LoVo (cell line): ENCODE measurements at regions not wholly inside any gene's neighbourhood (a gene's known extent, or its start where the extent isn't known, plus 50 kb on each side); places are given as distances from the start of the nearest gene placed in this dataset.
"Not testable (repeated sequence)": the region's sequence is repeated elsewhere in the genome, so short reads cannot be mapped to it uniquely, and the experiment has no call there.

ENCODE experiments used
- DNase-seq: peaks from one replicate; pipeline ENCODE4 v3.0.0-alpha.2; 2016; ENCODE audit warnings: low spot score

DNA sequence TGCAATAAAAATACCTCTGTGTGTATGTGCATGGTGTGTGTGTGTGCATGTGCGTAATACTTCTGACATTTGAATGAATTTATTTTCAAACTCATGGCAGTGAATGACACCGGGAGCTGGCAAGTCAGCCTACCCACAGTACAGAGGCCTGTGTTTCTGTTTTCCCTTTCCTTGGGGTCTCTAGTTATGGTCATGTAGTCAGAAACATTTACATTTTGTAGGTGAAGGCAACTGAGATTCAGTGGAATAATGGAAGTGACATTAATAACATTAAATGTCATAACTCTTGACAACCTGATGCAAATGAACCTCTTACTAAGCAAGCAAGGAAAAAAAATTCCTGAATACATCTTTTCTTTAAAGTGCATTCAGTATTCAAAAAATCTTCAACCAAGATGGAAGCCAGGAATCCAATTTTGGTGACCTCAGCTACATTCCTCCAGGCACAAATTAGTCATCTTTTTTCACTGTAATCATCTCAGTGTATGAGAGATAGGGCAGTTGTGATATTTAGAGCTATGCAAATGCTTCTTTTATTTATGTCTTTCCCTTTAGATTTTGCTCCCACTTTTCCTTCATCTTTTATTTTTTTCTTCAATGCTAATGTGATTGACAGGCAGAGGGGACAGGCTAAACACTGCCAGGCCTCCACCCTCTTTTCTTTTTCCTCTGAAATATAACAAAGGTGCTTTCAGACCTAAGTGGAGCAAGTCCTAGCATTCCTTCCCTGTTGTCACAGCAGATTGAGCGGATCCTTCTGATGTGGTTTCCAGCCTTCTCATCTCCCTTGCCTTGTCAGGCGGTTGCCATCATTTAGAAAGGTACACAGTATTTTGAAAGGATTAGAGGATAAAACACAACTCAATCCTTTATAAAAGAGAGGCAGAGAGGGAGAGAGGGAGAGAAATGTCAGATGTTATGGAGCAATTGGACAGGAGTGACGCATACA lies 569.8 kb upstream of the ADAMTS16 start:
- no peak for DNase-seq

DNA sequence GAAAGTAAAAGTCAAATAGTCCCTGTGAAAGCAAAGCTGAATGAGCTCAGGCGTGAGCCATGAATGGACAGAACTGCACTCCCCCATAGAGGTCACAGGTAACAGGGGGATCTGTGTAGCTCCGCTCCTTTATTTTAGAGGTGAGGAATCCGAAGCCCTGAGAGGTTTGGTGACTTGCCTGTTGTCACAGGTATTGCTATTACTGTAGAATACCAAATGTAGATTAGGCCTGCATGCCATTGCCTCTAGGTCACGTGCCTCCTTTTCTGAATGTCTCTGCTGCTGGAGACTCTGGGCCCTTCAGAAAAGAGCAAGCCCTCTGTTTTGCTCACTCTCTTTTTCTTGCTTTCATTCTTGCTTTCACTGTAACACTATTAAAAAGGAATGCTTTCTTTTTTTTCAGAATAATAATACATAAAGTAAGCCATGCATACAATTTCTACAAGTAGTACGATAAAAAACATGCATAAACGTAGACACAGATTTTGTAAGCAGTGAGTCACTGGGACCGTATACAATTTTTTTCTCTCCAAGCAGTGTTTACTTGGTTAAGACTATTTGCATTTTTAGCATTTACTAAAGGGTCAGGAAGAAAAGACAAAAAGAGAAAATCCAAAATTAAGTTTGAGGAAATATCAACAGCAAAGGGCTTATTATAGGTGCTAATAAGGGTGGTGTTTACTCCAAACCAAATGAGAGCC lies 568.7 kb upstream of the ADAMTS16 start:
- DNase-seq, result no peak

DNA sequence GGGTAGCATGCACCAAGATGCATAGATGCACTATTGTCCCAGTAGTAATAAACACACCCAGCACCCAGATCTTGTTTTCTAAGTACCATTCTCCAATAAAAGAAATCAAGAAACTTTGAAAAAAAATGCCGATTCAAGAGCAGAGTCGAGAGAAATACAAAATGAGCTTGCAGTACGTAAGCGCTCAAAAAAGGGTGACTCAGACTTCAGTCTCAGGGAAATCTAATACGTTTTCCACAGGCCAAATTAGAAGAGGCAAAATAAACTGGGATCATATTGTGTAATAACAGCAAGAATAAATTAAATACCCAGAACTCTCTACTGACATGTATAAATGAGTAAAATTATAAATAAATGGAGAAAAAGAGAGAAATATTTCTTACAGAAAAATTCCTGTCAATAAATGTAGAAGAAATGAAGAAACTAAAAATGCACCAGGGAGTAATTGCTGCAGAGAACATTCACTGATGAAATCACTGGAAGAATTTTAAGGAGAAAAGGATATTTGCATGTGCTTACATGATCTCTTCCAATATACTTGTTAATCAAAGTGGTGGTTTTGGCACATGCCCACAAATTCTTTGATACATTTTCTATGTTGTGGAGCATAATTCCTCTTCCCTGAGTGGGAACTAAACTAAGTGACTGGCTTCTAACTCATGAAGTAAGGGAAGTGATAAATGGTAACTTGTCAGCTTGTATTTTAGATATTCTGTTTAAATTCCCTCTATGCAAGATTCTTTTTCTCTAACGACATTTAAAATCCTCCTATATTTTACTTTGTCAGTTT lies 567.6 kb upstream of the ADAMTS16 start:
- DNase-seq, result no peak

DNA sequence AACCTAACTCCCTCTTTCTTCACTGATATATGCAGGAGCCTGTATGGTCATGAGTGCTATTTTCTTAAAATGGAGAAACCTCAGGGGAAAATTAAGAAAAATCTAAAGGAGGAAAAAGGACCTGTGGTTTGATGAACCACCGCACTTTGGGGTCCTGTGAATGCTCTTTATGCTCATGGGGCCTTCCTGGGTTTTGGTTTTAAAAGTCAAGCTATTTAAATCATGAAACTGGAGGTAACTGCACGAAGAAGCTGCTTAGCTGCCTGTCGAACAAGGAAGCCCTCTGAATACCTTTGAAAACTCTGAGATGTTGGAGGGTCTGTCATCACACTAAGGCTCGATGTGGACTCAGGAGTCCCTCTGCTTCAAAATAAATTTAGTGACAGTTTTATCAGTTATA lies 564.5 kb upstream of the ADAMTS16 start:
- DNase-seq, result no peak

DNA sequence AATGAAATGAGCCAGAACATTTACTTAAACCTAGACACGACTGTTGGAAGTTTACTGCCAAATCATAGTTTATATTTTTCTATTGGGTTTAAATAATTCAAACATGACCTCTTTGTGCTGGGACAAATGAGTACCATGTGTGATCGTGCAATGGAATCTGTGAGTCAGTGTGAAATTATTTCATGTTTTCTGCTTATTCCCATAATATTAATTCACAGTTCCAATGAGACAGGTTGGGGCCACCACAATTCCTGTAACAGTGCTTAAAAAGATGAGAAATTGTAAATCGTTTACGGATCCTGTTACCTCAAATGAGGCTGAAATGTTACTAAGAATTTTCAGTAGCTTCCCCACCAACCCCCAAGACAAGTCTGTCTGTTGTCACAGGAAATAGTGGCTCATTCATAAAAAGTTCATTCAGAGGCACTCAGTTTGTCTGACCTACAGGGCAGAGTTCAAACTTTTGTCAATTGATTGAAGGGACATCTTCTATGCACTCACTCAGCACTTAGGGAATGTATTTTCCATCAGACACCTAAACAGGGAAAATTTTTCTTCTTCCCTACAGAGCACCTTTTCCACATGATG lies 563.9 kb upstream of the ADAMTS16 start:
- no peak for DNase-seq

DNA sequence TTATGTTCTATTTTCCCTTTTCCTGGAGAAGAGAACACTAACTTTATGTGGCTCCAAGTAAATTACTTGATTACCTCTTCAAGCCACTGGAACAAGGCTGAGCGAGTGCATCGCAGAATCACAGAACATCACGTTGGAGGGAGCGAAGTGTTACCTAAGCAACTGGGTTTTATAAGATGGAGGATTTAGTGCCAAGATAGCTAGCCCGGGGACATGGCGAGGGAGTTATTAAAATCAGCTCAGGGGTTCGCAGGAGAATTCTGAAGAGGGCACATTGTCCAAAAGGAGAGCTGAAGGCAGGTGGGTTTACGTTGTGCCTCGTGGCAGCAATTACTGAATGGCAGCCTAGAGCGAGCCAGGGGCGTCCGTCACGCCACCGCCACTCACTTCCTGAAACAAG lies 563.2 kb upstream of the ADAMTS16 start:
- DNase-seq, result no peak

DNA sequence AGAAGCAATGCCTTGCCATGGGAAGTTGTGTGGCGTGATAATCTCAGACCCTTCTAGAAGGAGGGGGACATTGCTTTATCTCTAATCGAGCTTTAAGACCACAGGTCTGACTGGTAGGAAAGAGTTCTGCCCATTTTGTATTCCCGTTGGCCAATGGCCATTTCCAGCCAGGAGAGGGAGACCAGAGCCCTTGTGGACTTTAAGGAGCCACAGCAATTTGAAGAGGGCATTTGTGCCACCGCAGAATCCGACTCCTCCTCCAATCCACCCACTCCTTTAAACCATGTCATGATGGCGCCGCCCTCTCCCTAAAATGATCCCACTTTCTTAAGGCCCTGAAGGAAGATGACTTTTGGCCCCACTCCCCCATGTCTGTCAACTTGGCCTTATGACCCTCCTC lies 560.5 kb upstream of the ADAMTS16 start:
- no peak for DNase-seq

DNA sequence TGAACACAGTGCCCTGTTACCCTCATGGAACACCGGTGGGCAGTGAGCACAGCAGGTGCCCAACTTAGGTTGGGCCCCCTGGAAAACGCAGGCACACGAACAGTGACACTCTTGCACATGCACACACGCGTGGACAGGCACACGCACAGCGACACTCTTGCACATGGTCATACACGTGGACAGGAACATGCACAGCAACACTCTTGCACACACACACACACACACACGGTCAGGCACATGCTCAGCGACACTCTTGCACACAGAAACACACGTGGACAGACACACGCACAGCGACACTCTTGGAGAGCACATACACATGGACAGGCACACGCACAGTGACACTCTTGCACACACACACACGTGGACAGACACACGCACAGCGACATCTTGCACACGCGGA lies 559.4 kb upstream of the ADAMTS16 start:
- DNase-seq, result no peak

DNA sequence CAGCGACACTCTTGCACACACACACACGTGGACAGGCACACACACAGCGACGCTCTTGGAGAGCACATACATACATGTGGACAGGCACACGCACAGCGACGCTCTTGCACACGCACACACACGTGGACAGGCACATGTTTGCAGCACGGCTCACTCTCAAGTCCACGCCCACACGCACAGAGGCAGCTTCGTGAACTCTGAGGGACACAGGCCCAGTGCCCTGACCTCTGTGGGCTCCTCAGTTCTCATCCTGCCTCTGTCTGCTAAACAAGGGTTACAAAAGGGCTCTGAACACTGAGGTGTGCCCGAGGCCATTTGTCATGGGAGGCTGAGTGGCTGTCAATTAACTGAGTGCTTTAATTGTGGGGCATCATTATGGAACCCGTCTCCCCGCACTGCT lies 558.8 kb upstream of the ADAMTS16 start:
- no peak for DNase-seq

DNA sequence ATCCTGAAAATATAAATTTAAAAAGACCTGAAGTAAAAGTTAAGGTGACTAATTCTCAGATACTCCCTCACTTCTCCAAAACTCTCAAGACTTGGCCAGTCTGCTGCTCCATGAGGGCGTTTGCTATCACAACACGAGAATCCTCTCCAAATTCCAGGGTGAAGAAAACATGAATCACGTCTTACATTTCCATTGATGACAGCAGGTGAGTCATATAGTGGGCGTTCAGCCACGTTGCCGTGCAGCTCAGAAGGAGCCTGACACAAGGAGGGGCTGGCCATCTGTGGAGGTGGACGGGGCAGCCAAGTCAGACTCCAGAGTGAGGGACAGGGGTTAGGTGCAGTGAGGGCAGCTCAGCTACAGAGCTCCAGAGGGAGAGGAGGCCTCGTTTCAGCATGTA lies 555.1 kb upstream of the ADAMTS16 start:
- DNase-seq, result peak; percentile 4

DNA sequence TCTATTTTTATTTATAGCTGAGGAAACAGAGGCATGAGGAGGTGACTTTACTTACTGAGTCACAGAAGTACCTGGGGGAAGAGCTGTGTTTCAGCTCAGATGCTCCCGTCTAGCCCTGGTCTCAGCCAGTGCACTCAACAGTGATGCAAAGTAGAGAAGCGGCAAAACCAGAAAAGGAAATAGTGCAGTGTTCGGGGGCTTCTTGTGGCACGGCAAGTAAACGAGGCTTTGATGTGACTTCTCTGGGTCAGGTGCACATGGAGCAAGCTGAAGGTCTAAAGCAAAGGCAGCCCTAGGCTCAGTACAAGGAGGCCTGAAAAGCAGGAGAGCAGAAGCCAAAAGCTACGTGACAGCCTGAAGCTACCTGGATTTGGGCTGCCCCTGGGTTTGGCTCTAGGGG lies 526.7 kb upstream of the ADAMTS16 start:
- DNase-seq, result no peak

DNA sequence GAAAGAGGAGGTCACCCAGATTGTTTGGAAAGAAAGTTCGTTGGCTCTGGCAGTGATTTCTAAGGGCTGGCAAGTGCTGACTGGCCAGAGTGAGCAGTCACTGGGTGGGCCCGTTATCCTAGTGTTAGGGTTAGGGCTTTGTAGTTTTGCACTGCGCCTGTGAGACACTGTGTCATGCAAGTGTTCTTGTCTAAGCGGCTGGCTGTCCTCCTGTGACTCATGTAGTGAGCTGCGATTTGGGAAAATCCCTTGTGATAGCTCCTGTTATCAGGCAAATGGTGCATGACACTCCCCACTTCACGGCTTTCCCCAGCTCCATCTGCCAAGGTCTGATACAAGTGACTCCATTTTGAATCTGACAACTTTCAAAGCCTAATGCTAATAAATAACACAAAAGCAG lies 526.0 kb upstream of the ADAMTS16 start:
- no peak for DNase-seq

DNA sequence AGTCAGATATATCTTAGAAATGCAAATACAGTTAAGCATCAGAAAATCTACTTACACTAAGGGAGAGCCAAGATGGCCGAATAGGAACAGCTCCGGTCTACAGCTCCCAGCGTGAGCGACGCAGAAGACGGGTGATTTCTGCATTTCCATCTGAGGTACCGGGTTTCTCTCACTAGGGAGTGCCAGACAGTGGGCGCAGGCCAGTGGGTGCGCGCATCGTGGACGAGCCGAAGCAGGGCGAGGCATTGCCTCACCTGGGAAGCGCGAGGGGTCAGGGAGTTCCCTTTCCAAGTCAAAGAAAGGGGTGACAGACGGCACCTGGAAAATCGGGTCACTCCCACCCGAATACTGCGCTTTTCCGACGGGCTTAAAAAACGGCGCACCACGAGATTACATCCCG lies 524.8 kb upstream of the ADAMTS16 start:
- DNase-seq, result not testable (repeated sequence)

DNA sequence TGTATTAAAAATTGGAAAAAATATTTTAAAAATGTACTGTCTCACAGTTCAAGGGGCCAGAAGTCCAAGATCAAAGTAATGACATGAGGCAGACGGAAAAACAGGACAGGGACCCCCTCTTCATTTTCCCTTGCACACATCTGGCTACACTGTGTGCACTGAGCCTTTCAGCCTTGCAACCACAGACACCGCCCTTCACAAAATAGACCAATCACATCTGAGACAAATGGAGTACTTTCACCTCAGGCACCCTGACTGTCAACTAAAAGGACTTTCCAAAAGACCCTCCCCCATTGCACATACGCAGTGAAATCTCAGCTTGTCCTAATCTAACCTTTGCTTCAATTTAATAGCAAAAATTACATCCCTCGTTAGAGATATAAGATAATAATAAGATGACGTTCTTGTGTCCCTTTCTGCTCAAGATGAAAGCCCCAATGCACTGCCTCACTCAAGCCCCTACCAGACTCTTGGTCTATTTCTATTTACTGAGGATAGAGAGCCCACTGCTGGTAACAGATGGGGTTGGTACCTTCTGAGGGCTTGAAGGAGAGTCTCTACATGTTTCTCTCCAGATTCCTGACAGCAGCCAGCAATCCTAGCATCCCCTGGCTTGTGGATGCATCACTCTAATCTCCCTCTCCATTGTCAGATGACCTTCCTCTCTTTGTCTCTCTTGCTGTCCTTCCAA lies 514.8 kb upstream of the ADAMTS16 start:
- no peak for DNase-seq

DNA sequence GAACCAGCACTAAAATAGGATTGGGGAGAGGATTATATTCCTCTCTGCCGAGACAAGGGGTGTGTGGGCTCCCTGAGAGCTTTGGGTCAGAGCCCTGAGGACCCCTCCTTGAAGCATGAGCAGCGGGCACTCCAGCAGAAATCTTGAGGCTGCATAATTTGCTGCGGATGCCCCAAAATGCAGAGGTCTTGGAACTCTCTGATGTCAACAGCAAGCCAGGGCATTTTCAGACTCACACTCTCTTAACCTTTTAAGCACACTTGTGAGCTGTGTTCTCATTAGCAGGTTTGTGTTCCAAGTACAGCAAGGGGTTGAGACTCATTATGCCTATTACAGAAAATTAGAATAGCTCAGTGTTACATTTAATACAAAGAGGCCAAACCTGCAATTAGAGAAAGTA lies 513.0 kb upstream of the ADAMTS16 start:
- DNase-seq, result no peak

DNA sequence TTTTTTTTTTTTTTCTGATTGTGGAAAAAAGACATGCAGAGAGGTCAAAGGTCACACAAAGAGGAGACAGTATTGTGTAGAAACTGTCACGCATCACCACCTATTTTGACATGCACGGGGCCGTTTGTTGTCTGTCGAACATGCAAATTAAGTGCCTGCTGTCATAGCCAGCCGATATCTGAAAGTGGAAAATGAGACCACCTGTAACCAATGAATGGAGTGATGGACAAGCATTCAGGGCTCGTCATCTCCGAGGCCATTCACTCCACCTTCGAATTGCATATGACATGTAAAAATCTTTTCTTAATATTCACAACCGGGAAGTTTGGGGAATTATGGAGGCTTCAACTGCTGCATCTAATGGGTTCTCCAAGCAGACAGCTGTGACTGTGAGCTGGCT lies 512.2 kb upstream of the ADAMTS16 start:
- DNase-seq, result no peak

DNA sequence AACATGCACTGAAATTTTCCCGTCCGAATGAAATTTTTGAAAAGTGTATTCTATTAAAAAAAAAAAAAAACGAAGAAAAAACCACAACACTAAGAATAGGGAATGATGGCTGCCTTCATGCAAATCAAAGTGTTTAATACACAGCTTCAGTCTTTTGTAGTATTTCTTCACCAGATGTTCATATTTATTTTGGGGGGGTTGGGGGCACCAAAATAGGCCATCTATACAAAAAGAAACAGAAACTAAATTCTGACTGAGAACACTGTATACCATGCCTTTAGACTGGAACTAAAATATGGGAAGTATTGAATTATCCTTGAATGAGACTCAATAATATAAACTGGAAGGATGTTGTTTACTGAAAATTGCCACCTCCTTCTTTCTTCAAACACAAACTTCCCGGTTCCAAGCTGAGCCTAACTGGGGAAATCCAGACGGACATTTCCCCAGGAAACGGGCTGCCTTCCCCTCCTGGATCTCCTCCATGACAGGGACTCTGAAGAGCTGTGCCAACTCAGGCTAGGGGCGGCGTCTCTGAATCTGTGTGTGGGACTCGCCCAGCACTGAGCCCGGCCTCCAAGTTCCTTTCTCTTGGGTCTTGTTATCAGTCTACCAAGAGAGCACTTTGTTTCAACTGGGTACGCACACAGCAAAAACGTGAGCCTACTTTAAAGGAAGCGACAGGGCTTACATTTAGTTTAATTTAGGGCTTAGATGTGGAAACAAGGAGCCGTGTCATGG lies 511.3 kb upstream of the ADAMTS16 start:
- DNase-seq, result no peak

DNA sequence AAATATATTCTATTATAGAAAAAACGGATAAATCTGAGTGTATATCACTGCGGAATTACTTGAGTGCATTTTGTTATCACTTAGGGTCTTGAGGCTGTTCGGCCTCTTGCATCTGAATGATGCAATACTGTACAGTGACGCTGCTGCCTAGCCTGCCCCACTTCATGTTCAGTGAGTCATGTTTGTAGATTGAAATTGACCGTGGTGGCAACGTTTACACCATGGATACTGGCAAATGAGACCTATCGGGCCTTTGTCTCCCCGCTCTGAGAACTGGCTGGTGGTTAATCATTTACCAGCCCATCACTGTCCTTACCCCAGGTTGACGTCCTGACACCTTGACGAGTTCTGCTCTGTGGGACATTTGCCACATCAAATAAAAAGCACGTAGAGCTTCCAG lies 510.1 kb upstream of the ADAMTS16 start:
- DNase-seq, result peak; percentile 1

DNA sequence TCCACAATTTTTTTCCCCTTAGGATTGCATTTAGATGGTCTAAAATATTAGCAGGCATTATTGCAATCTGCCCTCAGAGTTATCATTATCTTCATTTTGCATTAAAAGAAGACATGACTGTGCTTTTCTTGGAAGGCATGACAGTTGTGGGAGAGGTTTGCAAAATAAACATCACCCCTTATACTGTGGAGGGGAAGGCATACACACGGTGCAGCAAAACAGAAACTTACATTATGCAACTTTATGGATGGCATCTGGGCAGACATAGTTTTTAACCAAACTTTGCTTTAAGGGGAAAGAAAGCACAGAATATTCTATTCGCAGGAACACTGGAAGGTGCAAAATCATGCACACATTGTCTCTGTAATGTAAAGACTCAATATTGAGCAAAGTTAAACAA lies 505.8 kb upstream of the ADAMTS16 start:
- DNase-seq, result no peak

DNA sequence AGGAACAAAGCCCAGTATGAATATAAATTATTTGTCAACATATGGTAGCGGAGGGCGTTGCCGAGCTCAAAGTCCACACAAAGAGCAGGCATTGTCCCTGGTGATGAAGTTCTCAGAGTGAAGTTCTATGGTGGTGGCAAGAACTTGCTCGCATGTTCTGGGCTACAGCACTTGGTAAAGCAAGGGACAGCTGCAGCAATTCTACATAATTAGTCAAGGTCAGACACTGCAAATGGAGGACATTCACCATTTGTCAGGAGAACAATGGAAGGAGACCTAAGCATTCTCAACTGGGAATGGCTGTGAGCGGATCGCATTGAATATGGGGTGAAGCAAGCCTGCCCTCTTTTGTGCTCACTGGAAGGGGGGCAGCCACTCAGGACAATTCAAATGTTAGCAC lies 503.8 kb upstream of the ADAMTS16 start:
- DNase-seq, result peak; percentile 5

DNA sequence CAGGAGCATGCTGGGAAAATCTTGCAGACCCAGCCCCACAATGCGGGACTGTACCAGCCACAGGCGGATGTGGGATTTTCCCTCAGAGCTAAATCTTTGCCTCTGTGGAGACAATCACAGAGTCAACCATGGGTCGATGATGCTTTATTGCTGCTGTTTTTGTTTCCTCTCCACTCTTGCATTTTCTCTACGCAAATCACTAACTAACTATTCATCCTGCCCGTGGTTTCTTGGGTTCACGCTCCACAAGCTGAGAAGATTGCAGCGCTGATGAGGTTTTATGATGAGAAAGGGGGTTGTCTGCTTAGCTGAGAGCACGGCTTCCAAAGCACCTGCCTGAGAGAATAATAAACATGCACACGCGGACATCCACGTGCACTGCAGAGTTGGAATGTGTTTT lies 500.2 kb upstream of the ADAMTS16 start:
- DNase-seq, result no peak
